WTC11 (cell line): ENCODE measurements at regions not wholly inside any gene's neighbourhood (a gene's known extent, or its start where the extent isn't known, plus 50 kb on each side); places are given as distances from the start of the nearest gene placed in this dataset.

Source experiments
- CBFB ChIP-seq: sonication (generic); formaldehyde crosslinking; IDR thresholded peaks from 2 replicates; pipeline ENCODE4 v1.8.1; 2022; ENCODE audit warnings: mild to moderate bottlenecking, low read depth, missing genetic modification reagents
- SMAD3 ChIP-seq: sonication (generic); formaldehyde crosslinking; IDR thresholded peaks from 2 replicates; pipeline ENCODE4 v1.8.0; 2022; ENCODE audit warnings: missing genetic modification reagents, mild to moderate bottlenecking, borderline replicate concordance
- SP1 ChIP-seq: sonication (generic); formaldehyde crosslinking; conservative IDR thresholded peaks from 2 replicates; pipeline ENCODE4 v1.8.1; 2022; ENCODE audit warnings: missing genetic modification reagents
- ZNF138 ChIP-seq: sonication (generic); formaldehyde crosslinking; conservative IDR thresholded peaks from 2 replicates; pipeline ENCODE4 v1.8.1; 2022; ENCODE audit warnings: mild to moderate bottlenecking, moderate library complexity, missing genetic modification reagents
- ZNF317 ChIP-seq: sonication (generic); formaldehyde crosslinking; IDR thresholded peaks from 2 replicates; pipeline ENCODE4 v1.8.1; 2023; ENCODE audit warnings: low read depth, mild to moderate bottlenecking, moderate library complexity, missing genetic modification reagents, borderline replicate concordance
- TF ChIP-seq, protein P1 (sequence below): fragments of 200-600 bp; IDR thresholded peaks from 2 replicates; pipeline ENCODE4 v1.8.0; 2022; ENCODE audit warnings: antibody characterized with exemption
- TF ChIP-seq, protein P2 (sequence below): sonication (generic); formaldehyde crosslinking; IDR thresholded peaks from 2 replicates; pipeline ENCODE4 v1.8.1; 2023; ENCODE audit warnings: mild to moderate bottlenecking, missing genetic modification reagents, borderline replicate concordance
- TF ChIP-seq, protein P3 (sequence below): sonication (generic); formaldehyde crosslinking; IDR thresholded peaks from 2 replicates; pipeline ENCODE4 v1.8.0; 2022; ENCODE audit warnings: missing genetic modification reagents
- TF ChIP-seq, protein P4 (sequence below): sonication (generic); formaldehyde crosslinking; IDR thresholded peaks from 2 replicates; pipeline ENCODE4 v1.8.1; 2023; ENCODE audit warnings: mild to moderate bottlenecking, missing genetic modification reagents, moderate library complexity
- TF ChIP-seq, protein P5 (sequence below): sonication (generic); formaldehyde crosslinking; IDR thresholded peaks from 2 replicates; pipeline ENCODE4 v1.8.1; 2023; ENCODE audit warnings: mild to moderate bottlenecking, missing genetic modification reagents
- TF ChIP-seq, protein P6 (sequence below): sonication (generic); formaldehyde crosslinking; conservative IDR thresholded peaks from 2 replicates; pipeline ENCODE4 v1.8.1; 2022; ENCODE audit warnings: mild to moderate bottlenecking, missing genetic modification reagents
- TF ChIP-seq, protein P7 (sequence below): sonication (generic); formaldehyde crosslinking; IDR thresholded peaks from 2 replicates; pipeline ENCODE4 v1.8.0; 2022; ENCODE audit warnings: mild to moderate bottlenecking, missing genetic modification reagents
- TF ChIP-seq, protein P8 (sequence below): fragments of 250-450 bp; sonication (Bioruptor Pico); IDR thresholded peaks from 2 replicates; pipeline ENCODE4 v1.9.0; 2021; ENCODE audit warnings: mild to moderate bottlenecking

DNA sequence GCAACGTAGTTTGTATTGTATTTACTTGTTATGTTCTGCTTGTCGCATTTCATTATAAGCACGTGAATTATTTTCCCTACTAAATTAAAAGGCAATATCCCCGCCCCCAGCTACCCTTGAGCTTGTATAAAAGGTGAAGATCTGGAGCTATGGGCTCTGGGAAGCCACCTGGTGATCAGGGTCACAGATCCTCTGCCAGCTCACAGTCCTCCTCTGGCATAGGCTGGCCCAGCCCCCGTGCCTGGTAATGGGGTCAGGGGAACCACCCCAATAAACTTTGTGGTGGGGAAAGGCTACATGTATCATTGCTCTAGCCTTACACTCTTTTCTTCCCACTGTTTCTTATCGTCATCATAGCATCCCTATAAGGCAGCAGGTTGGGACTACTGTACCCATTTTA lies 190.2 kb upstream of the TSHZ3 start:
- TF ChIP-seq, protein P1, sequence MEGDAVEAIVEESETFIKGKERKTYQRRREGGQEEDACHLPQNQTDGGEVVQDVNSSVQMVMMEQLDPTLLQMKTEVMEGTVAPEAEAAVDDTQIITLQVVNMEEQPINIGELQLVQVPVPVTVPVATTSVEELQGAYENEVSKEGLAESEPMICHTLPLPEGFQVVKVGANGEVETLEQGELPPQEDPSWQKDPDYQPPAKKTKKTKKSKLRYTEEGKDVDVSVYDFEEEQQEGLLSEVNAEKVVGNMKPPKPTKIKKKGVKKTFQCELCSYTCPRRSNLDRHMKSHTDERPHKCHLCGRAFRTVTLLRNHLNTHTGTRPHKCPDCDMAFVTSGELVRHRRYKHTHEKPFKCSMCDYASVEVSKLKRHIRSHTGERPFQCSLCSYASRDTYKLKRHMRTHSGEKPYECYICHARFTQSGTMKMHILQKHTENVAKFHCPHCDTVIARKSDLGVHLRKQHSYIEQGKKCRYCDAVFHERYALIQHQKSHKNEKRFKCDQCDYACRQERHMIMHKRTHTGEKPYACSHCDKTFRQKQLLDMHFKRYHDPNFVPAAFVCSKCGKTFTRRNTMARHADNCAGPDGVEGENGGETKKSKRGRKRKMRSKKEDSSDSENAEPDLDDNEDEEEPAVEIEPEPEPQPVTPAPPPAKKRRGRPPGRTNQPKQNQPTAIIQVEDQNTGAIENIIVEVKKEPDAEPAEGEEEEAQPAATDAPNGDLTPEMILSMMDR = no peak
- TF ChIP-seq, protein P2, sequence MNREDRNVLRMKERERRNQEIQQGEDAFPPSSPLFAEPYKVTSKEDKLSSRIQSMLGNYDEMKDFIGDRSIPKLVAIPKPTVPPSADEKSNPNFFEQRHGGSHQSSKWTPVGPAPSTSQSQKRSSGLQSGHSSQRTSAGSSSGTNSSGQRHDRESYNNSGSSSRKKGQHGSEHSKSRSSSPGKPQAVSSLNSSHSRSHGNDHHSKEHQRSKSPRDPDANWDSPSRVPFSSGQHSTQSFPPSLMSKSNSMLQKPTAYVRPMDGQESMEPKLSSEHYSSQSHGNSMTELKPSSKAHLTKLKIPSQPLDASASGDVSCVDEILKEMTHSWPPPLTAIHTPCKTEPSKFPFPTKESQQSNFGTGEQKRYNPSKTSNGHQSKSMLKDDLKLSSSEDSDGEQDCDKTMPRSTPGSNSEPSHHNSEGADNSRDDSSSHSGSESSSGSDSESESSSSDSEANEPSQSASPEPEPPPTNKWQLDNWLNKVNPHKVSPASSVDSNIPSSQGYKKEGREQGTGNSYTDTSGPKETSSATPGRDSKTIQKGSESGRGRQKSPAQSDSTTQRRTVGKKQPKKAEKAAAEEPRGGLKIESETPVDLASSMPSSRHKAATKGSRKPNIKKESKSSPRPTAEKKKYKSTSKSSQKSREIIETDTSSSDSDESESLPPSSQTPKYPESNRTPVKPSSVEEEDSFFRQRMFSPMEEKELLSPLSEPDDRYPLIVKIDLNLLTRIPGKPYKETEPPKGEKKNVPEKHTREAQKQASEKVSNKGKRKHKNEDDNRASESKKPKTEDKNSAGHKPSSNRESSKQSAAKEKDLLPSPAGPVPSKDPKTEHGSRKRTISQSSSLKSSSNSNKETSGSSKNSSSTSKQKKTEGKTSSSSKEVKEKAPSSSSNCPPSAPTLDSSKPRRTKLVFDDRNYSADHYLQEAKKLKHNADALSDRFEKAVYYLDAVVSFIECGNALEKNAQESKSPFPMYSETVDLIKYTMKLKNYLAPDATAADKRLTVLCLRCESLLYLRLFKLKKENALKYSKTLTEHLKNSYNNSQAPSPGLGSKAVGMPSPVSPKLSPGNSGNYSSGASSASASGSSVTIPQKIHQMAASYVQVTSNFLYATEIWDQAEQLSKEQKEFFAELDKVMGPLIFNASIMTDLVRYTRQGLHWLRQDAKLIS (CRISPR knock-in tag) = no peak
- TF ChIP-seq, protein P3, sequence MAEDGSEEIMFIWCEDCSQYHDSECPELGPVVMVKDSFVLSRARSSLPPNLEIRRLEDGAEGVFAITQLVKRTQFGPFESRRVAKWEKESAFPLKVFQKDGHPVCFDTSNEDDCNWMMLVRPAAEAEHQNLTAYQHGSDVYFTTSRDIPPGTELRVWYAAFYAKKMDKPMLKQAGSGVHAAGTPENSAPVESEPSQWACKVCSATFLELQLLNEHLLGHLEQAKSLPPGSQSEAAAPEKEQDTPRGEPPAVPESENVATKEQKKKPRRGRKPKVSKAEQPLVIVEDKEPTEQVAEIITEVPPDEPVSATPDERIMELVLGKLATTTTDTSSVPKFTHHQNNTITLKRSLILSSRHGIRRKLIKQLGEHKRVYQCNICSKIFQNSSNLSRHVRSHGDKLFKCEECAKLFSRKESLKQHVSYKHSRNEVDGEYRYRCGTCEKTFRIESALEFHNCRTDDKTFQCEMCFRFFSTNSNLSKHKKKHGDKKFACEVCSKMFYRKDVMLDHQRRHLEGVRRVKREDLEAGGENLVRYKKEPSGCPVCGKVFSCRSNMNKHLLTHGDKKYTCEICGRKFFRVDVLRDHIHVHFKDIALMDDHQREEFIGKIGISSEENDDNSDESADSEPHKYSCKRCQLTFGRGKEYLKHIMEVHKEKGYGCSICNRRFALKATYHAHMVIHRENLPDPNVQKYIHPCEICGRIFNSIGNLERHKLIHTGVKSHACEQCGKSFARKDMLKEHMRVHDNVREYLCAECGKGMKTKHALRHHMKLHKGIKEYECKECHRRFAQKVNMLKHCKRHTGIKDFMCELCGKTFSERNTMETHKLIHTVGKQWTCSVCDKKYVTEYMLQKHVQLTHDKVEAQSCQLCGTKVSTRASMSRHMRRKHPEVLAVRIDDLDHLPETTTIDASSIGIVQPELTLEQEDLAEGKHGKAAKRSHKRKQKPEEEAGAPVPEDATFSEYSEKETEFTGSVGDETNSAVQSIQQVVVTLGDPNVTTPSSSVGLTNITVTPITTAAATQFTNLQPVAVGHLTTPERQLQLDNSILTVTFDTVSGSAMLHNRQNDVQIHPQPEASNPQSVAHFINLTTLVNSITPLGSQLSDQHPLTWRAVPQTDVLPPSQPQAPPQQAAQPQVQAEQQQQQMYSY = no peak
- TF ChIP-seq, protein P4, sequence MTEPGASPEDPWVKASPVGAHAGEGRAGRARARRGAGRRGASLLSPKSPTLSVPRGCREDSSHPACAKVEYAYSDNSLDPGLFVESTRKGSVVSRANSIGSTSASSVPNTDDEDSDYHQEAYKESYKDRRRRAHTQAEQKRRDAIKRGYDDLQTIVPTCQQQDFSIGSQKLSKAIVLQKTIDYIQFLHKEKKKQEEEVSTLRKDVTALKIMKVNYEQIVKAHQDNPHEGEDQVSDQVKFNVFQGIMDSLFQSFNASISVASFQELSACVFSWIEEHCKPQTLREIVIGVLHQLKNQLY (CRISPR knock-in tag) = no peak
- TF ChIP-seq, protein P5, sequence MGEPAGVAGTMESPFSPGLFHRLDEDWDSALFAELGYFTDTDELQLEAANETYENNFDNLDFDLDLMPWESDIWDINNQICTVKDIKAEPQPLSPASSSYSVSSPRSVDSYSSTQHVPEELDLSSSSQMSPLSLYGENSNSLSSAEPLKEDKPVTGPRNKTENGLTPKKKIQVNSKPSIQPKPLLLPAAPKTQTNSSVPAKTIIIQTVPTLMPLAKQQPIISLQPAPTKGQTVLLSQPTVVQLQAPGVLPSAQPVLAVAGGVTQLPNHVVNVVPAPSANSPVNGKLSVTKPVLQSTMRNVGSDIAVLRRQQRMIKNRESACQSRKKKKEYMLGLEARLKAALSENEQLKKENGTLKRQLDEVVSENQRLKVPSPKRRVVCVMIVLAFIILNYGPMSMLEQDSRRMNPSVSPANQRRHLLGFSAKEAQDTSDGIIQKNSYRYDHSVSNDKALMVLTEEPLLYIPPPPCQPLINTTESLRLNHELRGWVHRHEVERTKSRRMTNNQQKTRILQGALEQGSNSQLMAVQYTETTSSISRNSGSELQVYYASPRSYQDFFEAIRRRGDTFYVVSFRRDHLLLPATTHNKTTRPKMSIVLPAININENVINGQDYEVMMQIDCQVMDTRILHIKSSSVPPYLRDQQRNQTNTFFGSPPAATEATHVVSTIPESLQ = no peak
- no peak for TF ChIP-seq CBFB (CRISPR knock-in tag)
- TF ChIP-seq, protein P6, sequence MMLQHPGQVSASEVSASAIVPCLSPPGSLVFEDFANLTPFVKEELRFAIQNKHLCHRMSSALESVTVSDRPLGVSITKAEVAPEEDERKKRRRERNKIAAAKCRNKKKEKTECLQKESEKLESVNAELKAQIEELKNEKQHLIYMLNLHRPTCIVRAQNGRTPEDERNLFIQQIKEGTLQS (CRISPR knock-in tag) = no peak
- TF ChIP-seq, protein P7, sequence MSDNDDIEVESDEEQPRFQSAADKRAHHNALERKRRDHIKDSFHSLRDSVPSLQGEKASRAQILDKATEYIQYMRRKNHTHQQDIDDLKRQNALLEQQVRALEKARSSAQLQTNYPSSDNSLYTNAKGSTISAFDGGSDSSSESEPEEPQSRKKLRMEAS = no peak
- TF ChIP-seq SP1 = no peak
- TF ChIP-seq ZNF317 = no peak
- no peak for TF ChIP-seq SMAD3 (CRISPR knock-in tag)
- TF ChIP-seq ZNF138 (CRISPR knock-in tag) = no peak
- TF ChIP-seq, protein P8, sequence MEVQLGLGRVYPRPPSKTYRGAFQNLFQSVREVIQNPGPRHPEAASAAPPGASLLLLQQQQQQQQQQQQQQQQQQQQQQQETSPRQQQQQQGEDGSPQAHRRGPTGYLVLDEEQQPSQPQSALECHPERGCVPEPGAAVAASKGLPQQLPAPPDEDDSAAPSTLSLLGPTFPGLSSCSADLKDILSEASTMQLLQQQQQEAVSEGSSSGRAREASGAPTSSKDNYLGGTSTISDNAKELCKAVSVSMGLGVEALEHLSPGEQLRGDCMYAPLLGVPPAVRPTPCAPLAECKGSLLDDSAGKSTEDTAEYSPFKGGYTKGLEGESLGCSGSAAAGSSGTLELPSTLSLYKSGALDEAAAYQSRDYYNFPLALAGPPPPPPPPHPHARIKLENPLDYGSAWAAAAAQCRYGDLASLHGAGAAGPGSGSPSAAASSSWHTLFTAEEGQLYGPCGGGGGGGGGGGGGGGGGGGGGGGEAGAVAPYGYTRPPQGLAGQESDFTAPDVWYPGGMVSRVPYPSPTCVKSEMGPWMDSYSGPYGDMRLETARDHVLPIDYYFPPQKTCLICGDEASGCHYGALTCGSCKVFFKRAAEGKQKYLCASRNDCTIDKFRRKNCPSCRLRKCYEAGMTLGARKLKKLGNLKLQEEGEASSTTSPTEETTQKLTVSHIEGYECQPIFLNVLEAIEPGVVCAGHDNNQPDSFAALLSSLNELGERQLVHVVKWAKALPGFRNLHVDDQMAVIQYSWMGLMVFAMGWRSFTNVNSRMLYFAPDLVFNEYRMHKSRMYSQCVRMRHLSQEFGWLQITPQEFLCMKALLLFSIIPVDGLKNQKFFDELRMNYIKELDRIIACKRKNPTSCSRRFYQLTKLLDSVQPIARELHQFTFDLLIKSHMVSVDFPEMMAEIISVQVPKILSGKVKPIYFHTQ (CRISPR knock-in tag) = no peak
